Fibroblast of lung (primary cell): ENCODE measurements at regions not wholly inside any gene's neighbourhood (a gene's known extent, or its start where the extent isn't known, plus 50 kb on each side); places are given as distances from the start of the nearest gene placed in this dataset.
"Not testable (repeated sequence)": the region's sequence is repeated elsewhere in the genome, so short reads cannot be mapped to it uniquely, and the experiment has no call there.

Source experiments
- DNase-seq, 2 donors: peaks; one replicate each; pipeline versions ENCODE4 v3.0.0 to v3.0.0-alpha.2; 2010; ENCODE audit warnings: low read depth in 2 of 2
- H2AFZ ChIP-seq: 2 replicates; pipeline ENCODE4 v1.5.1; 2012; ENCODE audit warnings: low read length, control low read depth, inconsistent platforms
- H3K27ac ChIP-seq: 2 replicates; pipeline ENCODE4 v1.5.1; 2011; ENCODE audit warnings: low read length, control low read depth; ENCODE audit not compliant: insufficient read depth
- H3K27me3 ChIP-seq: 2 replicates; pipeline ENCODE4 v1.5.1; 2011; ENCODE audit warnings: mild to moderate bottlenecking, low read length; ENCODE audit not compliant: control insufficient read depth, insufficient read depth
- H3K36me3 ChIP-seq: 2 replicates; pipeline ENCODE4 v1.5.1; 2011; ENCODE audit warnings: low read length; ENCODE audit not compliant: control insufficient read depth, insufficient read depth
- H3K4me1 ChIP-seq: 2 replicates; pipeline ENCODE4 v1.5.1; 2011; ENCODE audit warnings: low read length; ENCODE audit not compliant: control insufficient read depth, insufficient read depth; ENCODE audit errors: extremely low read depth
- H3K4me2 ChIP-seq: 2 replicates; pipeline ENCODE4 v1.5.1; 2011; ENCODE audit warnings: low read length, control low read depth; ENCODE audit not compliant: insufficient read depth; ENCODE audit errors: extremely low read depth
- H3K4me3 ChIP-seq, 4 experiments: fragments of 200-600 bp in 1 of 4; sonication (generic) in 1 of 4; replicated peaks in 1 of 4; 2 replicates each; pipeline ENCODE4 v1.5.1; 2011 to 2016; ENCODE audit warnings: low read length in 4 of 4, low read depth in 3 of 4, mild to moderate bottlenecking in 3 of 4, control low read depth in 2 of 4, inconsistent platforms in 1 of 4, mixed read lengths in 1 of 4; ENCODE audit not compliant: insufficient read depth in 1 of 4; ENCODE audit errors: control extremely low read depth in 1 of 4
- H3K79me2 ChIP-seq: 2 replicates; pipeline ENCODE4 v1.5.1; 2012; ENCODE audit warnings: mild to moderate bottlenecking, low read length, inconsistent platforms; ENCODE audit not compliant: control insufficient read depth, insufficient read depth
- H3K9ac ChIP-seq: 2 replicates; pipeline ENCODE4 v1.5.1; 2011; ENCODE audit warnings: mild to moderate bottlenecking, low read length, control low read depth; ENCODE audit not compliant: insufficient read depth
- H3K9me3 ChIP-seq: 2 replicates; pipeline ENCODE4 v1.5.1; 2012; ENCODE audit warnings: low read depth, low read length; ENCODE audit not compliant: control insufficient read depth, insufficient read depth
- H4K20me1 ChIP-seq: 2 replicates; pipeline ENCODE4 v1.5.1; 2011; ENCODE audit warnings: low read length; ENCODE audit not compliant: control insufficient read depth, insufficient read depth; ENCODE audit errors: extremely low read depth
- EZH2 ChIP-seq: IDR thresholded peaks from 2 replicates; pipeline ENCODE4 v1.5.1; 2012; ENCODE audit warnings: low read length, control low read depth, mild to moderate bottlenecking; ENCODE audit errors: missing control alignments
- TF ChIP-seq, protein P1 (sequence below), 2 donors: IDR thresholded peaks in 1 of 2; conservative IDR thresholded peaks in 1 of 2; 1 replicate in 1 of 2; 2 replicates in 1 of 2; pipeline ENCODE4 v1.5.1; 2011 to 2012; ENCODE audit warnings: low read length in 2 of 2, control low read depth in 1 of 2, inconsistent platforms in 1 of 2, low read depth in 1 of 2, mild to moderate bottlenecking in 1 of 2

DNA sequence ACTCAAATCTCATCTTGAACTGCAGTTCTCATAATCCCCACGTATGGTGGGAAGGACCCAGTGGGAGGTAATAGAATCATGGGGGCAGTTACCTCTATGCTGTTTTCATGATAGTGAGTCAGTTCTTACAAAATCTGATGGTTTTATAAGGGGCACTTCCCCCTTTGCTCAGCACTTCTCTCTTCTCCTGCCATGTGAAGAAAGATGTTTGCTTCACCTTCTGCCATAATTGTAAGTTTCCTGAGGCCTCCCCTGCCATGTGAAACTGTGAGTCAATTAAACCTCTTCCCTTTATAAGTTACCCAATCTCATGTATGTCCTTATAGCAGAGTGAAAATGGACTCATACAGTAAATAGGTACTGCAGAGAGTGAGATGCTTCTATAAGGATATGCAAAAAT is 1050.6 kb upstream of the GRIA3 start:
- no peaks in the 10 kb centered on the region for H4K20me1 ChIP-seq
- no peaks in the 10 kb centered on the region for H3K79me2 ChIP-seq
- H3K4me1 ChIP-seq = no peaks in the 10 kb centered on the region
- no peak overlapping the region for H3K9ac ChIP-seq
- no peak overlapping the region for H3K27ac ChIP-seq
- no peaks in the 10 kb centered on the region for H3K27me3 ChIP-seq
- no peaks in the 10 kb centered on the region for H3K36me3 ChIP-seq
- no peak overlapping the region for H2AFZ ChIP-seq
- TF ChIP-seq EZH2 = no peak
- TF ChIP-seq, protein P1, sequence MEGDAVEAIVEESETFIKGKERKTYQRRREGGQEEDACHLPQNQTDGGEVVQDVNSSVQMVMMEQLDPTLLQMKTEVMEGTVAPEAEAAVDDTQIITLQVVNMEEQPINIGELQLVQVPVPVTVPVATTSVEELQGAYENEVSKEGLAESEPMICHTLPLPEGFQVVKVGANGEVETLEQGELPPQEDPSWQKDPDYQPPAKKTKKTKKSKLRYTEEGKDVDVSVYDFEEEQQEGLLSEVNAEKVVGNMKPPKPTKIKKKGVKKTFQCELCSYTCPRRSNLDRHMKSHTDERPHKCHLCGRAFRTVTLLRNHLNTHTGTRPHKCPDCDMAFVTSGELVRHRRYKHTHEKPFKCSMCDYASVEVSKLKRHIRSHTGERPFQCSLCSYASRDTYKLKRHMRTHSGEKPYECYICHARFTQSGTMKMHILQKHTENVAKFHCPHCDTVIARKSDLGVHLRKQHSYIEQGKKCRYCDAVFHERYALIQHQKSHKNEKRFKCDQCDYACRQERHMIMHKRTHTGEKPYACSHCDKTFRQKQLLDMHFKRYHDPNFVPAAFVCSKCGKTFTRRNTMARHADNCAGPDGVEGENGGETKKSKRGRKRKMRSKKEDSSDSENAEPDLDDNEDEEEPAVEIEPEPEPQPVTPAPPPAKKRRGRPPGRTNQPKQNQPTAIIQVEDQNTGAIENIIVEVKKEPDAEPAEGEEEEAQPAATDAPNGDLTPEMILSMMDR (conservative IDR thresholded peaks at IDR 0.05 in 1 of 2, IDR thresholded peaks at IDR 0.05 in 1 of 2; ENCODE audit: low read depth in 1 of 2, low read length in 2 of 2) = no peak
- H3K9me3 ChIP-seq = no peaks in the 10 kb centered on the region
- H3K4me2 ChIP-seq = no peak overlapping the region
- no peak for DNase-seq
- H3K4me3 ChIP-seq = no peak overlapping the region

DNA sequence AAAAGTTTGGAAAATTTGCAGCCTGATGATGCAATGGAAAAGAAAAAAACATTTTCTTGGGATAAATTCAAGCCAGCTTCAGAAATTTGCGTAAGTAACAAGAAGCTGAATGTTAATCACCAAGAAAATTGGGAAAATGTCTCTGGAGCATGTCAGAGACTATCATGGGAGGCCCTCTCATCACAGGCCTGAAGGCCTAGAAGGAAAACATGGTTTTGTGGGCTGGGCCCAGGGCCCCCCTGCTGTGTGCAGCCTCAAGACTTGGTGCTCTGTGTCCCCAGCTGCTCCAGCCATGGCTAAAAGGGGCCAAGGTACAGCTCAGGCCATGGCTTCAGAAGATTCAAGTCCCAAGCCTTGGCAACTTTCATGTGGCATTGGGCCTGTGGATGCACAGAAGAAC is 1049.8 kb upstream of the GRIA3 start:
- no peak overlapping the region for H2AFZ ChIP-seq
- H3K27ac ChIP-seq = no peak overlapping the region
- no peaks in the 10 kb centered on the region for H3K79me2 ChIP-seq
- H3K4me3 ChIP-seq = no peak overlapping the region
- no peak overlapping the region for H3K4me2 ChIP-seq
- H3K9me3 ChIP-seq = no peaks in the 10 kb centered on the region
- H3K27me3 ChIP-seq = no peaks in the 10 kb centered on the region
- H3K36me3 ChIP-seq = no peaks in the 10 kb centered on the region
- no peak overlapping the region for H3K9ac ChIP-seq
- no peak for DNase-seq
- H4K20me1 ChIP-seq = no peaks in the 10 kb centered on the region
- TF ChIP-seq, protein P1 (conservative IDR thresholded peaks at IDR 0.05 in 1 of 2, IDR thresholded peaks at IDR 0.05 in 1 of 2; ENCODE audit: low read depth in 1 of 2, low read length in 2 of 2) = no peak
- TF ChIP-seq EZH2 = no peak
- H3K4me1 ChIP-seq = no peaks in the 10 kb centered on the region

DNA sequence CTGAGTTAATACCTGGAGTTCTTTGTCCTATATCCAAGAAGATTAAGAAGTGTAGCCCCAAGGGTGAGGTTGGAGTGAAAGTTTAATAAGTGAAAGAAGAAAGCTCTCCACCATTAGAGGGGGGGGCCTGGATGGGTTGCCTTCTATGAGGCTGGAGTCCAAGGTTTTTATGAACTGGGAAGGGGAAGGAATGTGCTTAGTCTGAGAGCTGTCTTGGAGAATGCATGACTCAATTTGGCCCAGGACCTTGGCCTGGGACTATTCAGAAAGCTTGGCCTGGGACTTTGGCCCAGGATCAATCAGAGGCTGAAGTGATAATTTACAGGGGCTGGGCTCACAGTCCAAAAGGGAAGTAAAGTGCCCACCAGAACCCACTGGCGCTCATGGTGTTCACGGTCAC is 1049.0 kb upstream of the GRIA3 start:
- no peaks in the 10 kb centered on the region for H3K27me3 ChIP-seq
- H3K4me1 ChIP-seq = no peaks in the 10 kb centered on the region
- TF ChIP-seq, protein P1 (conservative IDR thresholded peaks at IDR 0.05 in 1 of 2, IDR thresholded peaks at IDR 0.05 in 1 of 2; ENCODE audit: low read depth in 1 of 2, low read length in 2 of 2) = no peak
- TF ChIP-seq EZH2 = no peak
- H3K4me2 ChIP-seq = no peak overlapping the region
- no peaks in the 10 kb centered on the region for H3K79me2 ChIP-seq
- H4K20me1 ChIP-seq = no peaks in the 10 kb centered on the region
- no peaks in the 10 kb centered on the region for H3K9me3 ChIP-seq
- no peak overlapping the region for H2AFZ ChIP-seq
- H3K9ac ChIP-seq = no peak overlapping the region
- no peaks in the 10 kb centered on the region for H3K36me3 ChIP-seq
- no peak overlapping the region for H3K27ac ChIP-seq
- H3K4me3 ChIP-seq = no peak overlapping the region
- DNase-seq = no peak

DNA sequence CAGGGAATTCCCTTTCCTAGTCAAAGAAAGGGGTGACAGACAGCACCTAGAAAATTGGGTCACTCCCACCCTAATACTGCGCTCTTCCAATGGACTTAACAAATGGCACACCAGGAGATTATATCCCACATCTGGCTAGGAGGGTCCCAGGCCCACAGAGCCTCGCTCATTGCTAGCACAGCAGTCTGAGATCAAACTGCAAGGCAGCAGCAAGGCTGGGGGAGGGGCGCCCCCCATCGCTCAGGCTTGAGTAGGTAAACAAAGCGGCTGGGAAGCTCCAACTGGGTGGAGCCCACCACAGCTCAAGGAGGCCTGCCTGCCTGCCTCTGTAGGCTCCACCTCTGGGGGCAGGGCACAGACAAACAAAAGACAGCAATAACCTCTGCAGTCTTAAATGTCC is 1043.9 kb upstream of the GRIA3 start:
- not testable (repeated sequence) for H3K27ac ChIP-seq, H3K9ac ChIP-seq, H4K20me1 ChIP-seq, H3K36me3 ChIP-seq, H3K27me3 ChIP-seq, H3K79me2 ChIP-seq, H3K4me2 ChIP-seq, H2AFZ ChIP-seq, H3K4me1 ChIP-seq, H3K9me3 ChIP-seq, H3K4me3 ChIP-seq, DNase-seq
